ENCODE measurements at regions not wholly inside any gene's neighbourhood (a gene's known extent, or its start where the extent isn't known, plus 50 kb on each side); places are given as distances from the start of the nearest gene placed in this dataset.

GRCh38 chr15:66951531-66952320 is 113.7 kb upstream of the SMAD3 start:
- no peak for DNase-seq (ENCODE audit: low spot score)
- Mint-ChIP-seq H3K27ac (ENCODE audit: unreplicated experiment) (no peak overlapping the region), H3K4me1 (ENCODE audit: unreplicated experiment) (no peaks in the 10 kb centered on the region), H3K9me3 (ENCODE audit: unreplicated experiment) (no peaks in the 10 kb centered on the region), H3K4me3 (ENCODE audit: unreplicated experiment) (no peak overlapping the region), H3K36me3 (ENCODE audit: low read depth, unreplicated experiment) (no peaks in the 10 kb centered on the region), H3K27me3 (ENCODE audit: unreplicated experiment) (peaks cover 6% of the 10 kb centered on the region)
- TF ChIP-seq CTCF (IDR thresholded peaks at IDR 0.05; ENCODE audit: unreplicated experiment), result no peak

- H3K27ac Mint-ChIP-seq (ENCODE audit: unreplicated experiment), result no peak overlapping the region
- no peaks in the 10 kb centered on the region for H3K9me3 Mint-ChIP-seq (ENCODE audit: unreplicated experiment)
- no peak overlapping the region for H3K4me3 Mint-ChIP-seq (ENCODE audit: unreplicated experiment)
- H3K27me3 Mint-ChIP-seq (ENCODE audit: unreplicated experiment), result peaks cover 6% of the 10 kb centered on the region
- DNase-seq (ENCODE audit: low spot score), result no peak
- TF ChIP-seq CTCF (IDR thresholded peaks at IDR 0.05; ENCODE audit: unreplicated experiment), result no peak
- H3K4me1 Mint-ChIP-seq (ENCODE audit: unreplicated experiment), result no peaks in the 10 kb centered on the region
- no peaks in the 10 kb centered on the region for H3K36me3 Mint-ChIP-seq (ENCODE audit: low read depth, unreplicated experiment)
These were observed 112.5 kb upstream of the SMAD3 start for GRCh38 chr15:66952756-66953522.

GRCh38 chr15:66953523-66954229 is 111.7 kb upstream of the SMAD3 start:
- H3K4me3 Mint-ChIP-seq (ENCODE audit: unreplicated experiment), result no peak overlapping the region
- no peaks in the 10 kb centered on the region for H3K36me3 Mint-ChIP-seq (ENCODE audit: low read depth, unreplicated experiment)
- TF ChIP-seq CTCF (IDR thresholded peaks at IDR 0.05; ENCODE audit: unreplicated experiment), result no peak
- no peaks in the 10 kb centered on the region for H3K9me3 Mint-ChIP-seq (ENCODE audit: unreplicated experiment)
- no peak overlapping the region for H3K27ac Mint-ChIP-seq (ENCODE audit: unreplicated experiment)
- H3K4me1 Mint-ChIP-seq (ENCODE audit: unreplicated experiment), result no peaks in the 10 kb centered on the region
- DNase-seq (ENCODE audit: low spot score), result no peak
- peaks cover 9% of the 10 kb centered on the region for H3K27me3 Mint-ChIP-seq (ENCODE audit: unreplicated experiment)

- no peak overlapping the region for H3K27ac Mint-ChIP-seq (ENCODE audit: unreplicated experiment)
- peaks cover 9% of the 10 kb centered on the region for H3K27me3 Mint-ChIP-seq (ENCODE audit: unreplicated experiment)
- H3K4me3 Mint-ChIP-seq (ENCODE audit: unreplicated experiment), result no peak overlapping the region
- TF ChIP-seq CTCF (IDR thresholded peaks at IDR 0.05; ENCODE audit: unreplicated experiment), result no peak
- no peak for DNase-seq (ENCODE audit: low spot score)
- H3K4me1 Mint-ChIP-seq (ENCODE audit: unreplicated experiment), result no peaks in the 10 kb centered on the region
- no peaks in the 10 kb centered on the region for H3K36me3 Mint-ChIP-seq (ENCODE audit: low read depth, unreplicated experiment)
- no peaks in the 10 kb centered on the region for H3K9me3 Mint-ChIP-seq (ENCODE audit: unreplicated experiment)
These were observed 110.8 kb upstream of the SMAD3 start for GRCh38 chr15:66954601-66955000.

Data from endothelial cell (in vitro differentiated cells).